Tibial artery (tissue), 4 donors: ENCODE measurements at regions not wholly inside any gene's neighbourhood (a gene's known extent, or its start where the extent isn't known, plus 50 kb on each side); places are given as distances from the start of the nearest gene placed in this dataset.

Experiments
- DNase-seq, 2 donors: peaks; one replicate each; pipeline ENCODE4 v3.0.0-alpha.2; 2019
- H3K27ac ChIP-seq, 2 donors: fragments of 200-600 bp; sonication (generic) in 1 of 2; 1 replicate in 1 of 2; 2 replicates in 1 of 2; pipeline ENCODE4 v1.5.1; 2018 to 2019; ENCODE audit warnings: mild to moderate bottlenecking in 1 of 2
- H3K27me3 ChIP-seq, 2 donors: fragments of 200-600 bp; sonication (generic) in 1 of 2; one replicate each; pipeline versions ENCODE4 v1.5.1 to v1.6.0; 2016 to 2019
- H3K36me3 ChIP-seq, 3 donors: fragments of 200-600 bp; sonication (generic) in 2 of 3; one replicate each; pipeline ENCODE4 v1.5.1; 2016 to 2019; ENCODE audit warnings: mild to moderate bottlenecking in 2 of 3
- H3K4me1 ChIP-seq, 4 donors: fragments of 200-600 bp; sonication (generic) in 2 of 4; 1 replicate in 3 of 4; 2 replicates in 1 of 4; pipeline ENCODE4 v1.5.1; 2016 to 2019
- H3K4me3 ChIP-seq, 2 donors: fragments of 200-600 bp; sonication (generic) in 1 of 2; 1 replicate in 1 of 2; 2 replicates in 1 of 2; pipeline ENCODE4 v1.5.1; 2018 to 2019; ENCODE audit warnings: mild to moderate bottlenecking in 2 of 2
- H3K9me3 ChIP-seq, 3 donors: fragments of 200-600 bp; sonication (generic) in 1 of 3; one replicate each; pipeline ENCODE4 v1.5.1; 2016 to 2019
- CTCF ChIP-seq, 2 experiments: fragments of 200-600 bp in 1 of 2; fragments of 450-650 bp in 1 of 2; IDR thresholded peaks; one replicate each; pipeline ENCODE4 v1.5.1; 2017 to 2019; ENCODE audit warnings: antibody characterized with exemption in 2 of 2, mild to moderate bottlenecking in 1 of 2, moderate library complexity in 1 of 2
- intact Hi-C: fragments of 100-400 bp; cut with DNase I; formaldehyde crosslinking; loops from one replicate; pipeline ENCODE4 v1.15.0; 2023; ENCODE audit warnings: low total_unique reads

GRCh38 chr2:107107351-107107750 lies 221.4 kb upstream of the ST6GAL2 start:
- intact Hi-C loops, result no loop called here
- no peak for DNase-seq
- Histone ChIP-seq H3K36me3 (no peaks in the 10 kb centered on the region), H3K4me3 (no peak overlapping the region), H3K27ac (no peak overlapping the region), H3K9me3 (peaks cover 0 to 6% (median 0%) of the 10 kb centered on the region in 3 donors), H3K27me3 (no peaks in the 10 kb centered on the region), H3K4me1 (no peaks in the 10 kb centered on the region)
- no peak for TF ChIP-seq CTCF (IDR thresholded peaks at IDR 0.05)

- Histone ChIP-seq H3K27ac (no peak overlapping the region), H3K27me3 (no peaks in the 10 kb centered on the region), H3K36me3 (no peaks in the 10 kb centered on the region), H3K4me1 (no peaks in the 10 kb centered on the region), H3K4me3 (no peak overlapping the region), H3K9me3 (peaks cover 0 to 6% (median 0%) of the 10 kb centered on the region in 3 donors)
- no peak for DNase-seq
- intact Hi-C loops, result no loop called here
- TF ChIP-seq CTCF (IDR thresholded peaks at IDR 0.05), result no peak
Observed at GRCh38 chr2:107108556-107108955, 222.6 kb upstream of the ST6GAL2 start.

DNA sequence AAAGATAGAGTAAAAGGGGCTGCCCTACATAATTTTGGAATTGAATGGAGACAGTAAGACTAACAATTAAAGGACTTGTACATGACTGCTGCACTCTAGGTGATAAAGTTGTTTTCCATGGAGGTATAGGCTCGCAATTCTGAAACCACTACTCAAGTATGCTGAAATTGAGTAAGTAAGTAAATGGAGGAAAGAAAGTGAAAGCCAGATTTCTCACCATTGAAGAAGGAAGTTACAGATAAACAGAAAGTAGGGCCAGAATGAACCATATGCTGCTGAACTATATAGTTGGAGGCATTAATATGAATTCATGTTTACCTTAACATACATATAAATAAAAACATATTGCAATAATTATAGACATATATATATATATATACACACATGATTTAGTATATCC lies 225.7 kb upstream of the ST6GAL2 start:
- Histone ChIP-seq H3K36me3 (no peaks in the 10 kb centered on the region), H3K27ac (no peak overlapping the region), H3K4me3 (no peak overlapping the region), H3K9me3 (no peaks in the 10 kb centered on the region), H3K4me1 (no peaks in the 10 kb centered on the region), H3K27me3 (no peaks in the 10 kb centered on the region)
- intact Hi-C loops, result no loop called here
- no peak for TF ChIP-seq CTCF (IDR thresholded peaks at IDR 0.05)
- no peak for DNase-seq

DNA sequence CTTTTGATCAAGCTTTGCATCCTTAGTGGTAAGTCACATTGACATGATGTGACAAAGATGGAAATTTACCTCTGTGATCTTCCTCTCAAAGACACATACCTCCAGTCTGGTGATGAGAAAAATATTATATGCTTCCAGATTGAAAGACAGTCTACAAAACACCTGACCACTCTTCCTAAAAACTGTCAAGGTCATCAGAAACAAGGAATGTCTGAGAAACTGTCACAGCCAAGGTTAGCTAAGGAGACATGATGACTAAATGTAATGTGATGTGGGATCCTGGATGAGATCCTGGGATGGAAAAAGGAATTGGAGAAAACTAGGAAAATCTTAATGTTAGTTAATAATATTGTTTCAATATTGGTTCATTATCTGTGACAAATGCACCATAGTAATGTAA lies 226.6 kb upstream of the ST6GAL2 start:
- no peaks in the 10 kb centered on the region for H3K36me3 ChIP-seq
- DNase-seq, result no peak
- no peaks in the 10 kb centered on the region for H3K27me3 ChIP-seq
- H3K4me1 ChIP-seq, result no peaks in the 10 kb centered on the region
- no peak for TF ChIP-seq CTCF (IDR thresholded peaks at IDR 0.05)
- H3K27ac ChIP-seq, result no peak overlapping the region
- no peaks in the 10 kb centered on the region for H3K9me3 ChIP-seq
- H3K4me3 ChIP-seq, result no peak overlapping the region
- intact Hi-C loops, result no loop called here

DNA sequence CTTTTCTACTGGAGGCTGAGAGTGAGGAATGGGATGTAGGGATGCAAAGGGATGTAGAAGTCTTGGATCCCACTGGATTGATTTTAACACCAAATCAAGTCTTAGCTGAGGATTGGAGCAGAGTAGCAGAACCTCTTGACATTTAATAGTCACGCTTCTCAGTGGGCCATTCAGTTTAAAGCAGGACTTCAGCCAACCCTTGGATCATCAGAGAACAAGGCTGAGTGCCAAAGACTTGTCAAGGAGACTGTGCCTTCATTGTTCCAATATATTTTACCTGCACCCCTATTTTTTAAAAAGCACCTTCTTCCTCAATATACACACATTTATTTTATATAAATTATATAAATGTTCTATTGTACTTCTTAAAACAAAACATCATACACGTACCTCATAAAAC lies 242.4 kb upstream of the ST6GAL2 start:
- Histone ChIP-seq H3K36me3 (no peaks in the 10 kb centered on the region), H3K4me1 (no peaks in the 10 kb centered on the region), H3K27me3 (no peaks in the 10 kb centered on the region), H3K4me3 (no peak overlapping the region), H3K27ac (no peak overlapping the region), H3K9me3 (no peaks in the 10 kb centered on the region)
- no peak for DNase-seq
- intact Hi-C loops, result no loop called here
- no peak for TF ChIP-seq CTCF (IDR thresholded peaks at IDR 0.05)

DNA sequence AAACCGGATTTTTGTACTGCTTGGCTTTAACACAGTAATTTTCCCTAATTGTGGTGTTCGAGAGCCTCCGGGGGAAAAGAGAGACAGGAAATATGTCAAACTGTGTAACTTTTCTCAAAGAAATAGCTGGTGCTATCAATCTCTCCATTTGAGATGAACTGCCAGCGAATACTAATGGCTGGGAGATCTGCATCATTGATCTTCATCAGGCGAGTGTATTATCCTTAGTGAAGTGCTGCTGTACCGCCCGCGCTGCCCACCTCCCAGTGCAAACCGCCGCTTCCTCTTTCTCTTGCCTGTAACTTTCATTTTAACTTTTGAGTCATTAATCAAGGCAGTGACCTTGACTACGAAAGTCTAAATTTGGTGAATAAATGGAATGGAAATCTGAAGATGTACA lies 246.1 kb upstream of the ST6GAL2 start:
- intact Hi-C loops, result no loop called here

More for the DNA sequence above, 246.1 kb upstream of the ST6GAL2 start:
- H3K27me3 ChIP-seq, result no peaks in the 10 kb centered on the region
- H3K4me1 ChIP-seq, result no peaks in the 10 kb centered on the region
- no peaks in the 10 kb centered on the region for H3K9me3 ChIP-seq
- H3K36me3 ChIP-seq, result no peaks in the 10 kb centered on the region
- TF ChIP-seq CTCF (IDR thresholded peaks at IDR 0.05), result no peak
- no peak overlapping the region for H3K27ac ChIP-seq
- no peak for DNase-seq
- H3K4me3 ChIP-seq, result no peak overlapping the region
